Gastrocnemius medialis (tissue), 4 donors: ENCODE measurements at regions not wholly inside any gene's neighbourhood (a gene's known extent, or its start where the extent isn't known, plus 50 kb on each side); places are given as distances from the start of the nearest gene placed in this dataset.

ENCODE experiments used
- CTCF ChIP-seq, 5 experiments: fragments of 450-650 bp in 3 of 5; fragments of 200-600 bp in 2 of 5; sonication (generic) in 2 of 5; IDR thresholded peaks in 4 of 5; conservative IDR thresholded peaks in 1 of 5; 1 replicate in 4 of 5; 2 replicates in 1 of 5; pipeline ENCODE4 v1.5.1; 2016 to 2019; ENCODE audit warnings: antibody characterized with exemption in 5 of 5, mild to moderate bottlenecking in 3 of 5, moderate library complexity in 3 of 5
- POLR2A ChIP-seq, 2 donors: fragments of 450-650 bp; IDR thresholded peaks; one replicate each; pipeline ENCODE4 v1.6.1; 2017; ENCODE audit warnings: antibody characterized with exemption in 2 of 2, mild to moderate bottlenecking in 2 of 2, moderate library complexity in 2 of 2

- no peak for TF ChIP-seq CTCF (IDR thresholded peaks at IDR 0.05 in 4 of 5, conservative IDR thresholded peaks at IDR 0.05 in 1 of 5)
- TF ChIP-seq POLR2A (IDR thresholded peaks at IDR 0.05), result no peak
These were observed 803.2 kb downstream of the RAPGEF2 start for GRCh38 chr4:159906051-159906450.
